ENCODE measurements at regions not wholly inside any gene's neighbourhood (a gene's known extent, or its start where the extent isn't known, plus 50 kb on each side); places are given as distances from the start of the nearest gene placed in this dataset.

DNA sequence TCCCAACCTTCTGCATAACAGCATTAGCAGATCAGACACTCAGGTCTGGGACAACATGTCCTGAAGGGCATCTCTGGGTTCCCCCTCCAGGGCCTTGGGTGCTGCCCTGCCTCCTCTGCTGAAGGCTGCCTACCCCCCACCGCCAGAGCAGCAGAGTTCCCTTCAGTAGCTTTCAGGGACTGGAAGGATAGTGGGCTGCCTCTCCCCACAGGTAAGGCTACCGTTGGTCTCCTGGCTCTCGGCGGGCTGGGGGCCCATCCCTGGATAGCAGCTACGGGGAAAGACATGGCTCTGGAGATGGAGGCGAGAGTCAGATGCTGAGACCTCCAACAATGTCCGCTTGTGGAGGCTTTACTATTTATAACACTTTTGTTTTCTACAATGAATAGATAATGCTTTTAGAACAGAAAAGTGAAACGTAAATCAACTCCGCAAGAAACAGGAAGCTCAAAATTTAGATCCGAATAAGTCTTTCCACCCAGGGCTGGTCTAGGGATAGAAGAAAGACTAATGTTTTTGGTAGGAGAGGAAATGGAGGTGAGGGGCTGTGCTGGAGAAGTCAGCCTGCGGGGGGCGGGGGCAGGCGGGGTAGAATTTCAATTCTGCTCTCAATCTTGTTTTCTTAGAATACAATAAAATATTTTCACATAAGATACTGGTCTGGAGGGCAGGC is 58.4 kb downstream of the ARL4C start:
- no peak for FAIRE-seq

- FAIRE-seq, result no peak
Observed at GRCh38 chr2:234437642-234438304, 59.1 kb downstream of the ARL4C start.

DNA sequence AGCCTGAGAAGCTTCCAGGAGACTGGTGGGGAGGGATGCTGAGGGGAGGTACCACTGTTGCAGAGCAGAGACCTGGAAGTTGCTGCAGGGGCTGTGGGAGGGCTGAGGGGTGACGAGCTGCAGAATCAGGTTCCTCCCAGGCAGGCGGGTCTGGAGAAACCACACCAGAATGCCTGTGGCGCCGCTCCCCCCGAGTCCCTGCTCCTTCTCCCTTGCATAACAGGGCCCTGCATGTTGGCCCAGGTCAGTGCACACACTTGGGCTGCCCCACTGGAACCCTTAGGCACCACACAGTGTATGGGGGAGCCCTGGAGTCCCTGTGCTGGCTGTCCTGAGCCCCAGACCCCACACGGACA is 60.4 kb downstream of the ARL4C start:
- FAIRE-seq, result no peak

DNA sequence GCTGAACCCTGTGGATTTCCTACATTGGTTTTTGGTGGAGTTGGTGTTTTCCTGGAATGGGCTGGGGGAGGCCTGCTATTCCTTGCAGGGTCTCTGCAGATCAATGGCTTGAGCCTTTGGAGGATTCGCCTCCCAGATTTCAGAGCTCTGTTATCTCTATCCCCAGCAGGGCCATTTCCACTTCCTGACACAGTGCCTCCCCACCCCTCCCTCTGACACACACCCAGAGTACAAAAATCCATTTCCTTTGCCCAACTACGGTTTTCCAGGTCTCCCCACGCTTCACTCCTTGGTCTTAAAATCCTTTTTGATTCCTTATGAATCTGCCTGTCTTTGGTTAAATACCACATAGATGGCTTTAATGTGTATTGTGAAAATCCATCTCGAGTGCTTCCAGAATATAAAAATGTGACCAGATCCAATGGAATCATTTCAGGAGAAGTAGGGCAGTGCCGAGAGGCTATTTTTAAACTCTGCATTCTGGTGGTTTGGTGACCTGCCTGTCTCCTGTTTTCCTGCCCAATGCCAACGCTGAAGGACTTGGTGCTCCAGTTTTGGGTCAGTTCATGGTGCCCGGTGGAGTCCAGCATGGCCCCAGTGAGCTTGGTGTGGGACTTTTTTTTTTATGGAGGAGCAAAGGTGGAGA is 60.9 kb downstream of the ARL4C start:
- no peak for FAIRE-seq

DNA sequence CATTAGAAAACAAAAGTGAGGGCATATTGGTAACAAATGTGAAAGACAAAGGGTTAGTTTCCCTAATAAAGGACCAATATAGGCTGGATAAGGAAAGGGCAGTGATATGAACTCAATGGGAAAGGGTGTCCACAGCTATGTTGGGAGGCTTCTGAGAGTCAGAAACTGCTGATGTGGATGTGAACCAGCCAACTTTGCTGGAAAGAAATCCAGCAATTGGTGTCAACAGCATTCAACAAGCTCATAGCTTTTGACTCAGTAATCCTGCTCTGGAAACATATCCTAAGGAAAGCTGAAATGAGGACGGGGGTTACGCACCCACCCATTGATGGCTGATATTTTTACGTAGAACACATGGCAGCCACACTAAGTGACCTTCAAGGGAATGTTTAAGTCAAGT is 63.7 kb downstream of the ARL4C start:
- FAIRE-seq, result no peak

DNA sequence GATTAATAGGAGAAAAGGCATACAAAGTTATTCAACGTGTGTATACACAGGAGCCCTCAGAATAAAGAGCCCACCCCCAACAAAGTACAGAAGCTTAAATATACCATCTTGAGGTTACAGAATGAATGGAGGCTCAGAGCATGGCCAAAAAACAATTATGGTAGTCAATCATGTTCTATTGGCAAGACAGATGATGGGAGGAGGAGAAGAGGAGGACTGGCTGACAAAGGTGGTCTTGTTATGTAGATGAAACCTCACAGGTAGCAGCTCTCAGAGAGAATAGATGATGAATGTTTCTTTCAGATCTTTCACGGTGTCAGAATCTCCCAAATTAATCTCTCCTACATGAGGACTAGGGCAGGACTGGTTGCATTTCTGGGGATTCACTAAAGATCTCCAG is 66.0 kb downstream of the ARL4C start:
- FAIRE-seq, result no peak

- no peak for FAIRE-seq
Observed at GRCh38 chr2:234429265-234429664, 67.6 kb downstream of the ARL4C start.

DNA sequence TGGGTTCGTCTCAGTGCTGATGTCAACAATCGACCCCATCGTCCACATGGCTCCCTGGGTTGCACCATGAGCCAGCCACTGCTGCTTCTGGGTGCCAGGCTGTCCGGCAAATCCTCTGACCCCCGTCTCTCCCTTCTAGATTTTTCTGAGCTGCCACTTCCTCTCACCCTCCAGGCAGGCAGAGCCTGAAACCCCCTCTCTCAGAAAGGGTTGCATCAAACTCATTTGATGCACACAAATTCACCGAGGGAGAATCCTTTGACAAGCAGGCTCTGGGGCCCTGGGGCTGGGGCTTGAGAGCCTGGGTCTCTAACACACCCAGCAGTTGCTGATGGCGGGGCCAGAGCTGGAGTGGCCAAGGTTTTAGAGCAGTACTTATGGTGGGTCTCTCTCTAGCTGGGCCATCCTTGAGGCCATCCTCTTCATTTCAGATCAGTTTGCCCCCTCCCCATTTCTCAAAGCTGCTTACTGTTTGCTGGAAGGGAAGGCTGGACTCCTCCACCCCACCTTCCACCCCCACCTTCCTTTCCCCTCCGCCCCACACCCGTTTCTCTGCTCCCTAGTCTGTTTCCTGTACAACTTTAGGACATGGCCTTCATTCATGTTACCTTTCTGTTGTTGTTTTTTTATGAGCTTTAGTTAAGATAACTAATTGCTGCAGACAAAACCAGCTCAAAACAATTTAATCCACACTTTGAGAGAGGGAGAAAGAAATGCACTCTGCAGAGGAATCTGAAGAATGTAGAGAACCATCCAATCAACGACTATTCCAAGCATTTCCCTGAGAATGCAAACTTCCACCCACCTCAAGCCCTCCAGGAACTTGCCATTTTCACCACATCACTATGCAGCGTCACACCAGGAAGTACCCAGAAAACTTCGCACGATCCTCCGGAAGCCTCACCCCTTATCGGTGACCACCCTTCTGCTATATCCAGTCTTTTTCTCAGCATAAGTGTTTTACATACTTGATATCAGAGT is 69.5 kb downstream of the ARL4C start:
- FAIRE-seq, result no peak

- FAIRE-seq, result no peak
Observed at GRCh38 chr2:234426616-234427015, 70.3 kb downstream of the ARL4C start.

DNA sequence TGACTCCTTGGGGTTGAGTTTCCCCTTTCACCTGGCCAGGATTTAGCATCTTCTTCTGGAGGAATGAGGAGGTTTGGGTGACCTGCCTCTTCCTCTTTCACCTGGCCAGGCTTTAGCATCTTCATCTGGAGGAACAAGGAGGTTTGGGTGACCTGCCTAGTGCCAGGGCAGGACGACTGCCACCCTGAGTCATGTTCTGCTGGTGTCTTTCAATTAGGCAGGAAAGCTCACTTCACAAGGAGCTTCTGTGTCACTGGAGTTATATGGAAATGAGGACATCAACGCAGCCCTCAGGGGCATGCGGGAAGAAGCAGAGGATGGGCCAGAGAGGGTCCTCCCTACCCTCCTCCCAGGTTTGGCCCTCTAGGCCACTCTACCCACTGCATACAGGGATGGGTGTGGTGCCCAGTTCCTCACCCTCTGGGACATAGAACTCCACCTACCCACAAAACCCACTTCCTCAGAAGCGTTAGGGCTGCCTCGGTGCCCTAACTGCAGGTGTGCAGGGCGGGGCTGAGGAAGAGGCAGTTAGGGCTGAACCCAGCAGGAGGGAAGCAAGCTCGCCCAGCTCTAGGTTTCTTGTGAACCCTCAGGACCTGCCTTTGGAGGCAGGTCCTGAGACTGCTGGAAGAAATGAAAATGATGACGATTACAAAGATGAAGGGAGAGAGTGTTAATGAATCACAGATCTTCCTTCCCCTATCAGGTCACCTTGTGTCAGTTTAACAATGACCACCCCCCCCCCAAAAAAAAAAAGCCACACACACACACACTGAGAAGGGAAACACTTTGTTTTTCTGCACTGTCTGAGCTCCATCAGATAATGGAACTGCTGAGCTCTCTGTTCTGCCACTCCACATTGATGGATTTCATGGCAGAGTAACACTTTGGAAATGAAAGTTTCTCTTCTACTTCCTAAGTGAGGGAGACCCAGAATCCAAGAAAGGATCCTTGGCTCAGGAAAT is 71.0 kb downstream of the ARL4C start:
- no peak for FAIRE-seq

- no peak for FAIRE-seq
Observed at GRCh38 chr2:234423884-234424283, 73.0 kb downstream of the ARL4C start.

GRCh38 chr2:234422981-234423431 is 73.9 kb downstream of the ARL4C start:
- FAIRE-seq, result no peak

DNA sequence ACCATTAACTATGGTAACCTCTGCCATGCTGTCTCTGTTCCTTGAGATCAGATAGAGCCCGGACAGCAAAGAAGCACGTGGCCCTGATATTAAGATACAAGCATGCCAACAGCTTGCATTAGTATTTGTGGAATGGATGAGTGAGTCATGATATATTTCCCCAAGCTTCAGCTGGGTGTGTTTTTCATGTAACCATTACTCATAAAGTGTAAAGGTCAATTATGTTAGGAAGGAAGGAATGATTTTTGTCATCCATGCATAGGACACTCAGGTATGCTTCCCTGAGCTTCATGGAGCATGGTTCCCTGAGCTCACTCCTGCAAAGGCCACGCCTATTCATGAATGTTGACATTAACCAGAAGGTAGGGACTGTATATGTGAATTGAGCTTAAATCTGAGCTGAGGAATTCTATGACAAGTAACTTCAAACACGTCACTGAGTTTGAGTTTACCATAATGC is 74.6 kb downstream of the ARL4C start:
- FAIRE-seq, result no peak

DNA sequence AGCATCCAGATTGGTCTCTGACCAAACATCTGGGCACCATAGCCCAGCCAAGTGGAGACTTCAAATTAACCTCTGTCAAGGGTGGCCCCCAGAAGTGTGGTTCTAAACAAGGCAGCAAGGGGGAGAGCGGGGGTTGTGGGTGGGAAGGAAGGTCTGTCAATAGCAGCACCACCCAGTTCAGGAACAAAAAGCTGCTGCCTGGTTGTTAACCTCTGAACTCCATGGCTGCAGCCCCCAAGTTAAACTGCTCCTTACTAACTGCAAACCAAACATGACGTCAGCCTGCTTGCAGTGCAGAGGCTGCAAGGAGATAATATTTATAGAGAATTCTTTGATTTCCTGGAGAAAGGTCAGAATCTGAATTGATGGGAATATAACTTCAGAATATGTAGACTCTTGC is 76.5 kb downstream of the ARL4C start:
- FAIRE-seq, result no peak

- FAIRE-seq, result no peak
Observed at GRCh38 chr2:234419726-234420125, 77.2 kb downstream of the ARL4C start.

DNA sequence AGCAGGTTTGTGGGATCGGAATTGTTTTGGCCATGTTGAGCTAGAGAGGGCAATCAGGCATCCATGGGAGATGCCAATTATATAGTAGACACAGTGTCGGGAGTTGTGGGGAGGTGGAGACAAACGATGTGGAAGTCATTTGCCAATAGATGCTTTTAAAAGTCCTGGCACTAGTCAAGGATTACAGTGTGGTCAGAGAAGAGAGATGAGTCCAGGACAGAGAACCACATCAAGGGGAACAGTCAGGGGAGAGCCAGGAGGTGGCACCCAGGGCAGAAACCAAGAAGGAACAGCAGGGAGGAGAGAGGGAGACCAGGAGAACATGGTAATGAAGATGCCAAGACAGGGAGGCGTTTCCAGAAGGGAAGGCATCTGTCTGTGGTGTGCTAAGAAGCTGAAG is 81.2 kb downstream of the ARL4C start:
- no peak for FAIRE-seq

DNA sequence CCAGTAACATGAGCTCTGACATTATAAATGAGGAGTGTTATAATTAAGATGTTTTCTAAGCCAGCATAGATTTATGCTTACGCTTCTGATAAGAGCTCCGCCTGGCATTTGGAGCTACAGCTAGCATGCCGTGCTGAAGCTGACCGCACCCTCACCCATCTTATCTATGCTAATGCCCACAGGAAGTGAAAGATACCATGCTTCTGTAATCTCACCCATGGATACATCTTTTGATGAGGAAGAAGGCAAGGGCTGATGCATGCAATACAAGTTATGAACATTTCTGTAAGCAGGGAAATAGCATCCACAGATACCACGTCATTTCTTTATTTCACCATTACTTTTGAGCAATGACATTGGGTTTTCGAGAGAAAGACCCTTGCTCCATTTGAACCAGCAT is 82.3 kb downstream of the ARL4C start:
- no peak for FAIRE-seq

- FAIRE-seq, result no peak
Observed at GRCh38 chr2:234412726-234413125, 84.2 kb downstream of the ARL4C start.

GRCh38 chr2:234411793-234412192 is 85.1 kb downstream of the ARL4C start:
- FAIRE-seq, result no peak

DNA sequence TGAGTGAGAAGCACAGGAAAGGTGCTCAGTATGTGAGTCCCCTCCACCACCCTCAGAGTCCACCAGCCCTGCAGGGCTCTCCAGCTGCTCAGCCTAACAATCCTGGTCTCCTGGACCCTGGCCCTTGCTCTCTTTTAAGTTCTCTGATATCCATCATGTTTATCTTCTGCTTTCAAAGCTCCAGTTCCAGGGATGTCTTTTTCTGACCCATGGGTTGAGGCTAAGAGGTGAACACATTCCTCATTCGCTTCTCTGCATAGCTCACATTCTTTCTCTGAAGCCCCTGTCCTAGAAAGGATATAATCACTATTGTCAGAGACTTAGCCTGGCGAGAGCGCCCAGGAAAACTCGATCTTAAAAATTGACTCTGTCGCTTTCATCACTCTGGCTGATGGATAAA is 86.4 kb downstream of the ARL4C start:
- FAIRE-seq, result no peak

DNA sequence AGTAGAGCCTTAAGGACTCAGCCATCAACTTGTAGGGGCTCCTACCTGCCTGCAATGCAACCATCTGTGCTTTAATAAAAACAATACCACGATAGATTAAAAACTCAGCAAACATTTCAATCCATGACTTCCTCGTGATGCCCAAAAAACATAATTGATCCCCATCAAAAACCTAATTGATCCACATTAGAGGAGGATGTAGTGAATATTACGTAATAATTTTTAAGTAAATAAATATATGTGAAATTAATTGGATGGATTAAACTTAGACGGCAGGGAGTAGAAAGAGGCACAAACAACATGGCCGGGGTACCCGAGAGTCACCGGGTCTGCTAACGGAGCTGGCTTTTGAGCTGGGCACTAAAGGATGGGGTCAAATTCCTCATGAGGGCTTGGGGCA is 87.3 kb downstream of the ARL4C start:
- FAIRE-seq, result no peak

DNA sequence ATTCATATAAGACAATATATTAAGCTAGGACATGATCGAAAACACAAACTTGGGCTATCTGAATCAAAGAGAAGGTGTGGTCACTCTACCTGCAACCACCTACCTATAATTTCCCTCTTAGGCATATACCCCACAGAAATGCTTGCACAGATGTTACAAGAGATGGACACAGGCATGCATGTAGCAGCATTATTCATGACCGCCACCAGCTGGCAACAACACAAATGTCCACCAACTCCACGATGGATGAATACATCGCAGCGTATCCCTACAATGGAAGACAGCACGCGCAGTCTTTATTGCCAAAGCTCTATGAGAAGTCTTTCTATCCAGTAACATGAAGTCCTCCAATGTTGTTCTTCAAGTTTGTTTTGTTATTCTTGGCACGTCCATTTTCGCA is 90.8 kb downstream of the ARL4C start:
- FAIRE-seq, result no peak
